GM23338 (cell line): ENCODE measurements at regions not wholly inside any gene's neighbourhood (a gene's known extent, or its start where the extent isn't known, plus 50 kb on each side); places are given as distances from the start of the nearest gene placed in this dataset.

ENCODE experiments used
- ATAC-seq: fragments of 200-7000 bp; cut with Tn5 transposase; 3 replicates; pipeline ENCODE4 v1.9.1; 2020
- DNase-seq: peaks from one replicate; pipeline ENCODE4 v3.0.0-alpha.2; 2015; ENCODE audit warnings: low spot score
- H2AFZ ChIP-seq: fragments of 200-600 bp; sonication (generic); 2 replicates; pipeline ENCODE4 v1.8.0; 2016; ENCODE audit warnings: antibody characterized with exemption, mild to moderate bottlenecking, moderate library complexity
- H3F3A ChIP-seq: fragments of 200-600 bp; sonication (generic); replicated peaks from 2 replicates; pipeline ENCODE4 v1.8.0; 2017; ENCODE audit warnings: antibody characterized with exemption, mixed run types, low read depth
- H3K27ac ChIP-seq: fragments of 200-600 bp; sonication (generic); 2 replicates; pipeline ENCODE4 v1.6.1; 2016; ENCODE audit warnings: low read depth
- H3K27me3 ChIP-seq: fragments of 200-600 bp; sonication (generic); 2 replicates; pipeline ENCODE4 v1.8.0; 2016; ENCODE audit warnings: mild to moderate bottlenecking, mixed run types, moderate library complexity; ENCODE audit not compliant: insufficient read depth
- H3K36me3 ChIP-seq: fragments of 200-600 bp; sonication (generic); 2 replicates; pipeline ENCODE4 v1.8.0; 2016; ENCODE audit warnings: mild to moderate bottlenecking; ENCODE audit not compliant: insufficient read depth
- H3K4me1 ChIP-seq: fragments of 200-600 bp; sonication (generic); 2 replicates; pipeline ENCODE4 v1.8.0; 2016; ENCODE audit warnings: mild to moderate bottlenecking, moderate library complexity; ENCODE audit not compliant: insufficient read depth
- H3K4me2 ChIP-seq: fragments of 200-600 bp; sonication (generic); 2 replicates; pipeline ENCODE4 v1.7.1; 2017; ENCODE audit warnings: mixed run types
- H3K4me3 ChIP-seq: fragments of 200-600 bp; sonication (generic); 2 replicates; pipeline ENCODE4 v1.6.1; 2016; ENCODE audit warnings: mixed run types
- H3K79me2 ChIP-seq: fragments of 200-600 bp; sonication (generic); replicated peaks from 2 replicates; pipeline ENCODE4 v1.8.0; 2017; ENCODE audit warnings: mild to moderate bottlenecking; ENCODE audit not compliant: insufficient read depth
- H3K9me2 ChIP-seq: fragments of 200-600 bp; sonication (generic); 2 replicates; pipeline ENCODE4 v1.8.0; 2017; ENCODE audit not compliant: insufficient read depth
- H4K20me1 ChIP-seq: fragments of 200-600 bp; sonication (generic); replicated peaks from 2 replicates; pipeline ENCODE4 v1.8.0; 2017; ENCODE audit warnings: mild to moderate bottlenecking; ENCODE audit not compliant: insufficient read depth
- H3K27ac Mint-ChIP-seq: 2 replicates; pipeline ENCODE4 v1.8.0; 2020; ENCODE audit warnings: inconsistent platforms, mild to moderate bottlenecking, moderate library complexity, mixed read lengths
- H3K27me3 Mint-ChIP-seq: 3 replicates; pipeline ENCODE4 v1.8.0; 2022; ENCODE audit warnings: low read depth, mild to moderate bottlenecking, moderate library complexity, mixed read lengths, inconsistent platforms; ENCODE audit not compliant: insufficient read depth, poor library complexity
- H3K36me3 Mint-ChIP-seq: 3 replicates; pipeline ENCODE4 v1.8.0; 2021; ENCODE audit warnings: low read depth, mild to moderate bottlenecking, inconsistent platforms, moderate library complexity, mixed read lengths
- H3K4me1 Mint-ChIP-seq: 3 replicates; pipeline ENCODE4 v1.8.0; 2020; ENCODE audit warnings: mild to moderate bottlenecking, inconsistent platforms, mixed read lengths
- H3K4me3 Mint-ChIP-seq: 3 replicates; pipeline ENCODE4 v1.8.0; 2021; ENCODE audit warnings: moderate library complexity, mild to moderate bottlenecking, inconsistent platforms, mixed read lengths
- H3K9me3 Mint-ChIP-seq: 3 replicates; pipeline ENCODE4 v1.8.0; 2020; ENCODE audit warnings: moderate library complexity, mild to moderate bottlenecking, inconsistent platforms, mixed read lengths
- CREB1 ChIP-seq: fragments of 250-450 bp; sonication (Bioruptor Pico); IDR thresholded peaks from 2 replicates; pipeline ENCODE4 v1.5.0; 2020; ENCODE audit warnings: low read depth, mild to moderate bottlenecking, moderate library complexity
- ETS1 ChIP-seq: IDR thresholded peaks from 2 replicates; pipeline ENCODE4 v1.6.1; 2016; ENCODE audit warnings: antibody characterized with exemption
- EZH2 ChIP-seq: fragments of 200-600 bp; sonication (generic); IDR thresholded peaks from one replicate; pipeline ENCODE4 v1.8.0; 2017; ENCODE audit warnings: antibody characterized with exemption, mild to moderate bottlenecking, low read depth; ENCODE audit not compliant: unreplicated experiment
- JUNB ChIP-seq: IDR thresholded peaks from one replicate; pipeline ENCODE4 v1.6.1; 2016; ENCODE audit warnings: antibody characterized with exemption; ENCODE audit not compliant: unreplicated experiment
- NANOG ChIP-seq: IDR thresholded peaks from 2 replicates; pipeline ENCODE4 v1.6.1; 2016; ENCODE audit warnings: antibody characterized with exemption, borderline replicate concordance
- POLR2AphosphoS5 ChIP-seq: IDR thresholded peaks from 2 replicates; pipeline ENCODE4 v1.6.1; 2016; ENCODE audit warnings: antibody characterized with exemption, low read depth
- STAT1 ChIP-seq: IDR thresholded peaks from one replicate; pipeline ENCODE4 v1.6.1; 2016; ENCODE audit warnings: antibody characterized with exemption; ENCODE audit not compliant: unreplicated experiment
- ZNF114 ChIP-seq: fragments of 250-450 bp; sonication (Bioruptor Pico); IDR thresholded peaks from 2 replicates; pipeline ENCODE4 v1.5.0; 2020; ENCODE audit warnings: mild to moderate bottlenecking, moderate library complexity
- ZNF331 ChIP-seq: fragments of 250-450 bp; sonication (Bioruptor Pico); IDR thresholded peaks from 2 replicates; pipeline ENCODE4 v1.5.0; 2020; ENCODE audit warnings: low read depth, mild to moderate bottlenecking, moderate library complexity
- TF ChIP-seq, protein P1 (sequence below): fragments of 250-450 bp; sonication (Bioruptor Pico); IDR thresholded peaks from 2 replicates; pipeline ENCODE4 v1.5.0; 2020; ENCODE audit warnings: mild to moderate bottlenecking, moderate library complexity

DNA sequence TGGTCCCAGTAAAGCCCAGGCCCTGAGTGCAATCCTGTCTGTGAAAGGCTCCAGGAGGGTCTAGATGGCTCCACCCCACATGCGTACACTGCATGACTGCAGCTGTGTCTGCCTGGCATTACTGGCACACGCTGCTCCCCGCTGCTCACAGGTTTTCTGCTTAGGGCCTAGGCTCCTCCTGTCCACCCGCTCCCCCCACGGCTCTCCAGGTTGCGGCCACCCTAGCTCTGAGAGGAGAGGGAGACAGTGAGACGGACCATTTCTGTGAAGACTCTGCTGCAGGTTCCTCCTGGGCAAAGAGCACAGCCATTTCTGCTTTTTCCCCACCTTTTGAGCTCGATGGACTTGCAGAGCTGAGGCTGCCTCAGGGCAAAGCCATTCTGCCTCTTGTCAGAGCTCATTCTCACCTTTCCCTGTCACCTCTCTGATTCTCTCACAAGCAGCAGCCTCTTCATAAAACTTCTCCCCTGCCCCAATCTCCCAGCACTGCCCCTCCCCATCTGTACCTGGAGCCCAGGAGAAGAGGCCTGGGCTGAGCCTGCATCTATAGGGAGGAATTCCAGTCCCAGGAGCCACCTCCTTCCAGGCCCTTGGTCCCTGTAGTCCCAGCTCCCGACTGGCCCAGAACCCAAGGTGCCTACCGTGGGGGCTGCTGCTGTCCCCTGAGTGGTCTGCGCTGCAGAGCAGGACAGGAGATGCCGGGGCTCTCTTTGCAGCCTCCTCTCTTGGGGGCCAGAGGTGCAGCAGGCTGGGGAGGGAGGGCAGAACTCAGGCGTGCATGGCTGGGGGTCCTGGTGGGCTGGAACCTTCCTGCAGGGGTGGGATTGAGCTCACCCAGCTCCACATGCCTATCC is 433.7 kb upstream of the B3GAT1 start:
- Mint-ChIP-seq H3K36me3 (no peaks in the 10 kb centered on the region), H3K4me1 (no peaks in the 10 kb centered on the region), H3K9me3 (no peaks in the 10 kb centered on the region), H3K27me3 (peaks cover 10% of the 10 kb centered on the region), H3K27ac (no peak overlapping the region), H3K4me3 (no peak overlapping the region)
- H3K27ac ChIP-seq = no peak overlapping the region
- no peaks in the 10 kb centered on the region for H3F3A ChIP-seq
- TF ChIP-seq STAT1 = no peak
- no peak for TF ChIP-seq CREB1
- no peak for TF ChIP-seq ZNF114 (CRISPR knock-in tag)
- no peak for TF ChIP-seq ETS1
- no peak for TF ChIP-seq JUNB
- no peak for TF ChIP-seq ZNF331 (CRISPR knock-in tag)
- no peaks in the 10 kb centered on the region for H3K79me2 ChIP-seq
- H2AFZ ChIP-seq = no peak overlapping the region
- H3K4me1 ChIP-seq = no peaks in the 10 kb centered on the region
- 0 out of 2 replicates have a peak, but pooled peaks cover 2% of the 10 kb centered on the region for H3K9me2 ChIP-seq
- H3K4me2 ChIP-seq = no peak overlapping the region
- H3K36me3 ChIP-seq = no peaks in the 10 kb centered on the region
- H3K4me3 ChIP-seq = no peak overlapping the region
- no peak for ATAC-seq
- H4K20me1 ChIP-seq = no peaks in the 10 kb centered on the region
- DNase-seq = no peak
- H3K27me3 ChIP-seq = no peaks in the 10 kb centered on the region

DNA sequence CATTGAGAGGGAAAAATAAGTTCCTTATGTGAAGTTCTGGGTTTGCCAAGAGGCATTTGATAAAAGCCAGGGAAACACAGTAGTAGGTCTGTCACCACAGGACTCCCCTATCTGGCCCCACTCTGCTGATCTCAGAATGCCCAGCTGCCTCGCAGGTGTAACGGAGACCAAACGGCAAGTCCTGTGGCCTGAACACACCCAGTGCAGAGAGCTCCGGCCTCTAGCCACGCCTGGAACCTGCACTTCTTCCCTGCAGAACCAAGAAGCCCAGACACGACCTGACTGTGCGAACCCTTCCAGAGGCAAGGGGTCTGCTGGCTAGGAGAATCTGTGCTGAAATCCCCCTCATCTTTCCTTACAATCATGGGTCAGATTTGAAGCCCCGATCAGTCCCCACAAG is 432.8 kb upstream of the B3GAT1 start:
- Histone ChIP-seq H3K36me3 (no peaks in the 10 kb centered on the region), H4K20me1 (no peaks in the 10 kb centered on the region), H3K4me2 (no peak overlapping the region), H2AFZ (no peak overlapping the region), H3K4me1 (no peaks in the 10 kb centered on the region), H3K4me3 (no peak overlapping the region), H3K27me3 (no peaks in the 10 kb centered on the region), H3F3A (no peaks in the 10 kb centered on the region), H3K27ac (no peak overlapping the region), H3K9me2 (0 out of 2 replicates have a peak, but pooled peaks cover 7% of the 10 kb centered on the region), H3K79me2 (no peaks in the 10 kb centered on the region)
- H3K4me3 Mint-ChIP-seq = no peak overlapping the region
- no peak for DNase-seq
- H3K27me3 Mint-ChIP-seq = peaks cover 10% of the 10 kb centered on the region
- ATAC-seq = no peak
- H3K9me3 Mint-ChIP-seq = no peaks in the 10 kb centered on the region
- H3K27ac Mint-ChIP-seq = no peak overlapping the region; the same call in 1 of the 2 replicates
- TF ChIP-seq POLR2AphosphoS5 = no peak
- TF ChIP-seq, protein P1, sequence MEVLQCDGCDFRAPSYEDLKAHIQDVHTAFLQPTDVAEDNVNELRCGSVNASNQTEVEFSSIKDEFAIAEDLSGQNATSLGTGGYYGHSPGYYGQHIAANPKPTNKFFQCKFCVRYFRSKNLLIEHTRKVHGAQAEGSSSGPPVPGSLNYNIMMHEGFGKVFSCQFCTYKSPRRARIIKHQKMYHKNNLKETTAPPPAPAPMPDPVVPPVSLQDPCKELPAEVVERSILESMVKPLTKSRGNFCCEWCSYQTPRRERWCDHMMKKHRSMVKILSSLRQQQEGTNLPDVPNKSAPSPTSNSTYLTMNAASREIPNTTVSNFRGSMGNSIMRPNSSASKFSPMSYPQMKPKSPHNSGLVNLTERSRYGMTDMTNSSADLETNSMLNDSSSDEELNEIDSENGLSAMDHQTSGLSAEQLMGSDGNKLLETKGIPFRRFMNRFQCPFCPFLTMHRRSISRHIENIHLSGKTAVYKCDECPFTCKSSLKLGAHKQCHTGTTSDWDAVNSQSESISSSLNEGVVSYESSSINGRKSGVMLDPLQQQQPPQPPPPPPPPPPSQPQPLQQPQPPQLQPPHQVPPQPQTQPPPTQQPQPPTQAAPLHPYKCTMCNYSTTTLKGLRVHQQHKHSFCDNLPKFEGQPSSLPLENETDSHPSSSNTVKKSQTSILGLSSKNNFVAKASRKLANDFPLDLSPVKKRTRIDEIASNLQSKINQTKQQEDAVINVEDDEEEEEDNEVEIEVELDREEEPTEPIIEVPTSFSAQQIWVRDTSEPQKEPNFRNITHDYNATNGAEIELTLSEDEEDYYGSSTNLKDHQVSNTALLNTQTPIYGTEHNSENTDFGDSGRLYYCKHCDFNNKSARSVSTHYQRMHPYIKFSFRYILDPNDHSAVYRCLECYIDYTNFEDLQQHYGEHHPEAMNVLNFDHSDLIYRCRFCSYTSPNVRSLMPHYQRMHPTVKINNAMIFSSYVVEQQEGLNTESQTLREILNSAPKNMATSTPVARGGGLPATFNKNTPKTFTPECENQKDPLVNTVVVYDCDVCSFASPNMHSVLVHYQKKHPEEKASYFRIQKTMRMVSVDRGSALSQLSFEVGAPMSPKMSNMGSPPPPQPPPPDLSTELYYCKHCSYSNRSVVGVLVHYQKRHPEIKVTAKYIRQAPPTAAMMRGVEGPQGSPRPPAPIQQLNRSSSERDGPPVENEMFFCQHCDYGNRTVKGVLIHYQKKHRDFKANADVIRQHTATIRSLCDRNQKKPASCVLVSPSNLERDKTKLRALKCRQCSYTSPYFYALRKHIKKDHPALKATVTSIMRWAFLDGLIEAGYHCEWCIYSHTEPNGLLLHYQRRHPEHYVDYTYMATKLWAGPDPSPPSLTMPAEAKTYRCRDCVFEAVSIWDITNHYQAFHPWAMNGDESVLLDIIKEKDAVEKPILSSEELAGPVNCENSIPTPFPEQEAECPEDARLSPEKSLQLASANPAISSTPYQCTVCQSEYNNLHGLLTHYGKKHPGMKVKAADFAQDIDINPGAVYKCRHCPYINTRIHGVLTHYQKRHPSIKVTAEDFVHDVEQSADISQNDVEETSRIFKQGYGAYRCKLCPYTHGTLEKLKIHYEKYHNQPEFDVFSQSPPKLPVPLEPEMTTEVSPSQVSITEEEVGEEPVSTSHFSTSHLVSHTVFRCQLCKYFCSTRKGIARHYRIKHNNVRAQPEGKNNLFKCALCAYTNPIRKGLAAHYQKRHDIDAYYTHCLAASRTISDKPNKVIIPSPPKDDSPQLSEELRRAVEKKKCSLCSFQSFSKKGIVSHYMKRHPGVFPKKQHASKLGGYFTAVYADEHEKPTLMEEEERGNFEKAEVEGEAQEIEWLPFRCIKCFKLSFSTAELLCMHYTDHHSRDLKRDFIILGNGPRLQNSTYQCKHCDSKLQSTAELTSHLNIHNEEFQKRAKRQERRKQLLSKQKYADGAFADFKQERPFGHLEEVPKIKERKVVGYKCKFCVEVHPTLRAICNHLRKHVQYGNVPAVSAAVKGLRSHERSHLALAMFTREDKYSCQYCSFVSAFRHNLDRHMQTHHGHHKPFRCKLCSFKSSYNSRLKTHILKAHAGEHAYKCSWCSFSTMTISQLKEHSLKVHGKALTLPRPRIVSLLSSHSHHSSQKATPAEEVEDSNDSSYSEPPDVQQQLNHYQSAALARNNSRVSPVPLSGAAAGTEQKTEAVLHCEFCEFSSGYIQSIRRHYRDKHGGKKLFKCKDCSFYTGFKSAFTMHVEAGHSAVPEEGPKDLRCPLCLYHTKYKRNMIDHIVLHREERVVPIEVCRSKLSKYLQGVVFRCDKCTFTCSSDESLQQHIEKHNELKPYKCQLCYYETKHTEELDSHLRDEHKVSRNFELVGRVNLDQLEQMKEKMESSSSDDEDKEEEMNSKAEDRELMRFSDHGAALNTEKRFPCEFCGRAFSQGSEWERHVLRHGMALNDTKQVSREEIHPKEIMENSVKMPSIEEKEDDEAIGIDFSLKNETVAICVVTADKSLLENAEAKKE (CRISPR knock-in tag) = no peak
- no peak for TF ChIP-seq ZNF114 (CRISPR knock-in tag)
- no peak for TF ChIP-seq NANOG
- TF ChIP-seq STAT1 = no peak
- no peak for TF ChIP-seq EZH2
- H3K4me1 Mint-ChIP-seq = no peaks in the 10 kb centered on the region
- H3K36me3 Mint-ChIP-seq = no peaks in the 10 kb centered on the region
